H9 (cell line): ENCODE measurements at regions not wholly inside any gene's neighbourhood (a gene's known extent, or its start where the extent isn't known, plus 50 kb on each side); places are given as distances from the start of the nearest gene placed in this dataset.

Experiments used
- DNase-seq: peaks from one replicate; pipeline ENCODE4 v3.0.0-alpha.2; 2017
- H2AFZ ChIP-seq: one replicate; pipeline ENCODE4 v1.6.1; 2013; ENCODE audit warnings: mild to moderate bottlenecking, low read length, control low read depth, moderate library complexity
- H2AK5ac ChIP-seq: 2 replicates; pipeline ENCODE4 v1.6.1; 2013; ENCODE audit warnings: low read length, control low read depth, mixed read lengths; ENCODE audit not compliant: insufficient read length
- H2BK120ac ChIP-seq: one replicate; pipeline ENCODE4 v1.6.1; 2013; ENCODE audit warnings: low read depth, mild to moderate bottlenecking, low read length, control low read depth, inconsistent platforms; ENCODE audit not compliant: poor library complexity, severe bottlenecking
- H2BK12ac ChIP-seq: 2 replicates; pipeline ENCODE4 v1.6.1; 2013; ENCODE audit warnings: low read length, control low read depth, mixed read lengths, low read depth; ENCODE audit not compliant: insufficient read length
- H2BK15ac ChIP-seq: 2 replicates; pipeline ENCODE4 v1.6.1; 2013; ENCODE audit warnings: low read depth, low read length, control low read depth
- H2BK20ac ChIP-seq: one replicate; pipeline ENCODE4 v1.6.1; 2013; ENCODE audit warnings: low read depth, mild to moderate bottlenecking, low read length, control low read depth, inconsistent platforms; ENCODE audit not compliant: poor library complexity, severe bottlenecking
- H2BK5ac ChIP-seq: 2 replicates; pipeline ENCODE4 v1.6.1; 2013; ENCODE audit warnings: low read length, control low read depth, mixed read lengths; ENCODE audit not compliant: insufficient read length
- H3K14ac ChIP-seq: 2 replicates; pipeline ENCODE4 v1.6.1; 2013; ENCODE audit warnings: low read length, control low read depth; ENCODE audit not compliant: insufficient read depth
- H3K18ac ChIP-seq: 2 replicates; pipeline ENCODE4 v1.6.1; 2013; ENCODE audit warnings: low read depth, mild to moderate bottlenecking, mixed read lengths, low read length, control low read depth; ENCODE audit not compliant: insufficient read length
- H3K23ac ChIP-seq: 2 replicates; pipeline ENCODE4 v1.6.1; 2013; ENCODE audit warnings: low read length, control low read depth, mixed read lengths, low read depth; ENCODE audit not compliant: insufficient read length
- H3K23me2 ChIP-seq: 2 replicates; pipeline ENCODE4 v1.6.1; 2013; ENCODE audit warnings: low read depth, mild to moderate bottlenecking, mixed read lengths, low read length, control low read depth; ENCODE audit not compliant: insufficient read length, poor library complexity, severe bottlenecking
- H3K27ac ChIP-seq: 2 replicates; pipeline ENCODE4 v1.5.1; 2013; ENCODE audit warnings: low read length, control low read depth, mixed read lengths, low read depth; ENCODE audit not compliant: insufficient read length
- H3K27me3 ChIP-seq: 2 replicates; pipeline ENCODE4 v1.6.1; 2013; ENCODE audit warnings: low read length, control low read depth, inconsistent platforms; ENCODE audit not compliant: insufficient read depth
- H3K4ac ChIP-seq: 2 replicates; pipeline ENCODE4 v1.6.1; 2013; ENCODE audit warnings: low read depth, mild to moderate bottlenecking, control low read depth, inconsistent platforms, low read length, moderate library complexity
- H3K4me1 ChIP-seq: 2 replicates; pipeline ENCODE4 v1.6.1; 2013; ENCODE audit warnings: low read length, control low read depth, inconsistent platforms; ENCODE audit not compliant: insufficient read depth
- H3K4me2 ChIP-seq: 2 replicates; pipeline ENCODE4 v1.6.1; 2013; ENCODE audit warnings: low read length, control low read depth, mixed read lengths; ENCODE audit not compliant: insufficient read length, insufficient read depth
- H3K56ac ChIP-seq: 2 replicates; pipeline ENCODE4 v1.6.1; 2013; ENCODE audit warnings: low read depth, mild to moderate bottlenecking, mixed read lengths, low read length, control low read depth; ENCODE audit not compliant: insufficient read length
- H3K79me1 ChIP-seq: 2 replicates; pipeline ENCODE4 v1.6.1; 2013; ENCODE audit warnings: low read depth, mild to moderate bottlenecking, moderate library complexity, low read length, control low read depth, inconsistent platforms; ENCODE audit not compliant: insufficient read depth, poor library complexity, severe bottlenecking
- H3K79me2 ChIP-seq: 2 replicates; pipeline ENCODE4 v1.6.1; 2013; ENCODE audit warnings: low read length, control low read depth, inconsistent platforms; ENCODE audit not compliant: insufficient read depth
- H3K9ac ChIP-seq: 2 replicates; pipeline ENCODE4 v1.6.1; 2013; ENCODE audit warnings: low read length, control low read depth, mixed read lengths; ENCODE audit not compliant: insufficient read length; ENCODE audit errors: extremely low read depth
- H3K9me3 ChIP-seq: one replicate; pipeline ENCODE4 v1.6.1; 2013; ENCODE audit warnings: low read depth, low read length, inconsistent platforms; ENCODE audit not compliant: control insufficient read depth
- H3T11ph ChIP-seq: one replicate; pipeline ENCODE4 v1.6.1; 2013; ENCODE audit warnings: mild to moderate bottlenecking, low read length, control low read depth, inconsistent platforms
- H4K20me1 ChIP-seq: one replicate; pipeline ENCODE4 v1.6.1; 2013; ENCODE audit not compliant: control insufficient read depth, insufficient read length, insufficient read depth
- H4K5ac ChIP-seq: 2 replicates; pipeline ENCODE4 v1.6.1; 2013; ENCODE audit warnings: low read depth, mild to moderate bottlenecking, mixed read lengths, low read length, control low read depth; ENCODE audit not compliant: insufficient read length
- H4K8ac ChIP-seq: replicated peaks from 2 replicates; pipeline ENCODE4 v1.6.1; 2013; ENCODE audit warnings: low read length, control low read depth, mixed read lengths, low read depth; ENCODE audit not compliant: insufficient read length
- H4K91ac ChIP-seq: 2 replicates; pipeline ENCODE4 v1.6.1; 2013; ENCODE audit warnings: low read depth, mild to moderate bottlenecking, moderate library complexity, mixed read lengths, low read length, control low read depth; ENCODE audit not compliant: insufficient read length
- H3K27ac Mint-ChIP-seq, 3 experiments: 2 replicates in 2 of 3; 3 replicates in 1 of 3; pipeline ENCODE4 v1.8.0; 2020 to 2021; ENCODE audit warnings: mixed read lengths in 3 of 3, mild to moderate bottlenecking in 1 of 3, moderate library complexity in 1 of 3
- H3K27me3 Mint-ChIP-seq: 2 replicates; pipeline ENCODE4 v1.8.0; 2021; ENCODE audit warnings: low read depth, mild to moderate bottlenecking, moderate library complexity, mixed read lengths
- H3K36me3 Mint-ChIP-seq, 3 experiments: 2 replicates in 2 of 3; 3 replicates in 1 of 3; pipeline ENCODE4 v1.8.0; 2020 to 2021; ENCODE audit warnings: low read depth in 3 of 3, mixed read lengths in 3 of 3; ENCODE audit not compliant: insufficient read depth in 1 of 3
- H3K4me1 Mint-ChIP-seq, 2 experiments: 2 replicates each; pipeline ENCODE4 v1.8.0; 2020; ENCODE audit warnings: mixed read lengths in 2 of 2
- H3K4me3 Mint-ChIP-seq, 2 experiments: 2 replicates in 1 of 2; 3 replicates in 1 of 2; pipeline ENCODE4 v1.8.0; 2020 to 2021; ENCODE audit warnings: mild to moderate bottlenecking in 2 of 2, mixed read lengths in 2 of 2, moderate library complexity in 1 of 2
- H3K9me3 Mint-ChIP-seq, 2 experiments: 2 replicates in 1 of 2; 3 replicates in 1 of 2; pipeline ENCODE4 v1.8.0; 2020; ENCODE audit warnings: mild to moderate bottlenecking in 2 of 2, mixed read lengths in 2 of 2, moderate library complexity in 1 of 2
- CTCF ChIP-seq: fragments of 200-600 bp; sonication (generic); conservative IDR thresholded peaks from 3 replicates; pipeline ENCODE4 v1.8.0; 2021; ENCODE audit warnings: antibody characterized with exemption, mild to moderate bottlenecking
- WGBS: extraction: QIAGEN DNeasy Blood & Tissue Kit; methylation state at CpG from one replicate; pipeline ENCODE4 v1.1.7; 2013; ENCODE audit warnings: missing lambda C conversion rate, low lambda C conversion rate, mixed read lengths; ENCODE audit not compliant: insufficient read length; ENCODE audit errors: extremely low coverage; 5-methylcytosine and 5-hydroxymethylcytosine counted together

- no peaks in the 10 kb centered on the region for H3K4me1 ChIP-seq
- no peak for TF ChIP-seq CTCF
- H3K9me3 ChIP-seq, result no peaks in the 10 kb centered on the region
- H3K27me3 ChIP-seq, result no peaks in the 10 kb centered on the region
- no peak overlapping the region for H3K14ac ChIP-seq
- no peaks in the 10 kb centered on the region for H3K23me2 ChIP-seq
- no peak overlapping the region for H3K9ac ChIP-seq
- no peak overlapping the region for H3K56ac ChIP-seq
- H3K79me2 ChIP-seq, result no peaks in the 10 kb centered on the region
- no peak overlapping the region for H3K4me3 Mint-ChIP-seq
- no peak overlapping the region for H3K23ac ChIP-seq
- H2AK5ac ChIP-seq, result no peak overlapping the region
- H3T11ph ChIP-seq, result no peak overlapping the region
- H2BK12ac ChIP-seq, result no peak overlapping the region
- no peak overlapping the region for H3K27ac Mint-ChIP-seq
- H4K91ac ChIP-seq, result no peak overlapping the region
- H3K79me1 ChIP-seq, result no peaks in the 10 kb centered on the region
- H4K8ac ChIP-seq, result no peak overlapping the region
- no peak for DNase-seq
- no peak overlapping the region for H2BK15ac ChIP-seq
- H3K4me1 Mint-ChIP-seq, result no peaks in the 10 kb centered on the region
- no peaks in the 10 kb centered on the region; a peak in 1 of 5 replicates for H3K9me3 Mint-ChIP-seq
- no peak overlapping the region for H4K5ac ChIP-seq
- no CpG with 5 or more reads among the region's 3 CpGs for WGBS
- peaks cover 22% of the 10 kb centered on the region for H3K27me3 Mint-ChIP-seq
- no peak overlapping the region for H2AFZ ChIP-seq
- H2BK120ac ChIP-seq, result no peak overlapping the region
- H3K36me3 Mint-ChIP-seq, result no peaks in the 10 kb centered on the region
- H3K18ac ChIP-seq, result no peak overlapping the region
- no peak overlapping the region for H3K4ac ChIP-seq
- no peak overlapping the region for H2BK5ac ChIP-seq
- H2BK20ac ChIP-seq, result no peak overlapping the region
- H3K27ac ChIP-seq, result no peak overlapping the region
- no peak overlapping the region for H3K4me2 ChIP-seq
- H4K20me1 ChIP-seq, result no peaks in the 10 kb centered on the region
Observed at GRCh38 chr10:91021901-91022300, 101.0 kb upstream of the ANKRD1 start.
